ENCODE measurements at regions not wholly inside any gene's neighbourhood (a gene's known extent, or its start where the extent isn't known, plus 50 kb on each side); places are given as distances from the start of the nearest gene placed in this dataset.

DNA sequence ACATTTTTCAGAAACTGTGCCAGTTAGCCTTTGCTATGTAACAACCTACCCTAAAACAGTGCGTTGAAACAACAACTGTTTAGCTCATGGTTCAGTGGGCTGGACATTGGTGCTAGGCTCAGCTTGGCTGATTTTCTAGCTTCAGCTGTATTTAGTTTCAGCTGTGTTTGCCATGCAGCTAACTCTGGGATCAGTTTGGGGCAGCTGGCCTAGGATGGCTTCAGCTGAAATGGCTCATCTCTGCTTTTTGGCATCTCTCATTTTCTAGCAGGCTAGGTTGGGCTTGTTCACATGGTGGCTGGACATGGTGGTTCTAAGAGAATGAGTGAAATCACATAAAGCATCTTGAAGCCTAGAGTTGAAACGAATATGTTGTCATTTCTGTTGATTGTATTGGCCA is 464.2 kb downstream of the QKI start:
- dilution Hi-C loops (cut with HindIII; ENCODE audit: low sequenced_read_pairs, unreplicated experiment): no loop called here
- Histone ChIP-seq H3K9me3 (ENCODE audit: control insufficient read depth, insufficient read depth, low read length) (no peaks in the 10 kb centered on the region), H3K4me2 (ENCODE audit: low read depth, low read length) (no peak overlapping the region), H3K14ac (replicated peaks; ENCODE audit: low read depth, low read length) (no peak overlapping the region), H2AK5ac (ENCODE audit: low read depth, low read length) (no peak overlapping the region), H2BK120ac (ENCODE audit: low read depth, low read length) (no peak overlapping the region), H2AK9ac (replicated peaks; ENCODE audit: low read depth, low read length, poor library complexity) (no peak overlapping the region), H3K27ac (ENCODE audit: insufficient read depth, low read length) (no peak overlapping the region), H3K56ac (ENCODE audit: extremely low read depth, insufficient read depth, low read length) (no peak overlapping the region), H3K4me3 (ENCODE audit: insufficient read depth, low read depth, low read length) (no peak overlapping the region), H3K18ac (ENCODE audit: low read depth, low read length) (no peak overlapping the region), H4K20me1 (ENCODE audit: insufficient read depth, low read length) (no peaks in the 10 kb centered on the region), H3K79me1 (ENCODE audit: low read depth in 1 of 2, low read length in 2 of 2) (no peaks in the 10 kb centered on the region), H3K23ac (ENCODE audit: low read depth, low read length) (no peak overlapping the region), H2BK5ac (ENCODE audit: low read depth, low read length, poor library complexity, severe bottlenecking) (no peak overlapping the region), H2BK15ac (ENCODE audit: low read depth, low read length) (no peak overlapping the region), H3K9me1 (ENCODE audit: insufficient read depth, low read length) (no peaks in the 10 kb centered on the region), H2BK20ac (ENCODE audit: low read depth, low read length) (no peak overlapping the region), H3K36me3 (ENCODE audit: control insufficient read depth, insufficient read depth, low read length) (no peaks in the 10 kb centered on the region), H4K91ac (ENCODE audit: insufficient read depth, low read depth, low read length) (no peak overlapping the region), H4K8ac (ENCODE audit: low read depth in 2 of 2, low read length in 2 of 2) (no peak overlapping the region), H3K4me1 (ENCODE audit: control insufficient read depth, insufficient read depth, low read length) (peaks cover 3% of the 10 kb centered on the region), H3K27me3 (ENCODE audit: control insufficient read depth, insufficient read depth, low read length) (no peaks in the 10 kb centered on the region), H4K5ac (ENCODE audit: low read depth, low read length) (no peak overlapping the region), H3K4ac (ENCODE audit: low read depth, low read length) (no peak overlapping the region), H3K9ac (ENCODE audit: low read depth, low read length) (no peak overlapping the region), H2AFZ (replicated peaks; ENCODE audit: low read length, poor library complexity) (no peak overlapping the region)
- in situ Hi-C loops (cut with MboI; ENCODE audit: low sequenced_read_pairs): no loop called here
- no TSS peak for BruUV-seq (replicated peaks)
- CTCF ChIA-PET: no interaction called here
- DNase-seq: no peak
- POLR2A ChIA-PET (ENCODE audit: unreplicated experiment): interaction anchor here (0.6 kb wide), 1 partner anchor 443 kb away, joined by 4 read pairs; no protein-coding TSS in a partner anchor
- WGBS, 2 experiments (ENCODE audit: extremely low coverage in 2 of 2, insufficient read length in 1 of 2): 100% methylated on average over 1 of the region's 2 CpGs; no CpG with 5 or more reads in 1 of the 2 experiments
- intact Hi-C loops (cut with micrococcal nuclease): no loop called here
- TF ChIP-seq, protein P1, sequence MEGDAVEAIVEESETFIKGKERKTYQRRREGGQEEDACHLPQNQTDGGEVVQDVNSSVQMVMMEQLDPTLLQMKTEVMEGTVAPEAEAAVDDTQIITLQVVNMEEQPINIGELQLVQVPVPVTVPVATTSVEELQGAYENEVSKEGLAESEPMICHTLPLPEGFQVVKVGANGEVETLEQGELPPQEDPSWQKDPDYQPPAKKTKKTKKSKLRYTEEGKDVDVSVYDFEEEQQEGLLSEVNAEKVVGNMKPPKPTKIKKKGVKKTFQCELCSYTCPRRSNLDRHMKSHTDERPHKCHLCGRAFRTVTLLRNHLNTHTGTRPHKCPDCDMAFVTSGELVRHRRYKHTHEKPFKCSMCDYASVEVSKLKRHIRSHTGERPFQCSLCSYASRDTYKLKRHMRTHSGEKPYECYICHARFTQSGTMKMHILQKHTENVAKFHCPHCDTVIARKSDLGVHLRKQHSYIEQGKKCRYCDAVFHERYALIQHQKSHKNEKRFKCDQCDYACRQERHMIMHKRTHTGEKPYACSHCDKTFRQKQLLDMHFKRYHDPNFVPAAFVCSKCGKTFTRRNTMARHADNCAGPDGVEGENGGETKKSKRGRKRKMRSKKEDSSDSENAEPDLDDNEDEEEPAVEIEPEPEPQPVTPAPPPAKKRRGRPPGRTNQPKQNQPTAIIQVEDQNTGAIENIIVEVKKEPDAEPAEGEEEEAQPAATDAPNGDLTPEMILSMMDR (conservative IDR thresholded peaks at IDR 0.05; ENCODE audit: low read depth, low read length): no peak
- TF ChIP-seq CEBPB (IDR thresholded peaks at IDR 0.05; ENCODE audit: low read depth, low read length) (no peak), FOS (IDR thresholded peaks at IDR 0.05; ENCODE audit: low read depth, low read length) (no peak), RFX5 (IDR thresholded peaks at IDR 0.05; ENCODE audit: low read depth, low read length) (no peak), MAZ (IDR thresholded peaks at IDR 0.05; ENCODE audit: borderline replicate concordance, low read depth, low read length) (no peak), BHLHE40 (IDR thresholded peaks at IDR 0.05; ENCODE audit: low read depth, low read length) (no peak), MAFK (IDR thresholded peaks at IDR 0.05; ENCODE audit: low read depth, low read length) (no peak), NFE2L2 (IDR thresholded peaks at IDR 0.05; ENCODE audit: low read depth, low read length) (no peak), SMC3 (IDR thresholded peaks at IDR 0.05; ENCODE audit: low read depth, low read length) (no peak), MXI1 (IDR thresholded peaks at IDR 0.05; ENCODE audit: borderline replicate concordance, low read depth, low read length) (no peak), RAD21 (IDR thresholded peaks at IDR 0.05; ENCODE audit: low read length) (no peak), RCOR1 (IDR thresholded peaks at IDR 0.05; ENCODE audit: insufficient replicate concordance, low read length) (no peak), CHD1 (IDR thresholded peaks at IDR 0.05; ENCODE audit: low read depth, low read length) (no peak)
- TF ChIP-seq, protein P2, sequence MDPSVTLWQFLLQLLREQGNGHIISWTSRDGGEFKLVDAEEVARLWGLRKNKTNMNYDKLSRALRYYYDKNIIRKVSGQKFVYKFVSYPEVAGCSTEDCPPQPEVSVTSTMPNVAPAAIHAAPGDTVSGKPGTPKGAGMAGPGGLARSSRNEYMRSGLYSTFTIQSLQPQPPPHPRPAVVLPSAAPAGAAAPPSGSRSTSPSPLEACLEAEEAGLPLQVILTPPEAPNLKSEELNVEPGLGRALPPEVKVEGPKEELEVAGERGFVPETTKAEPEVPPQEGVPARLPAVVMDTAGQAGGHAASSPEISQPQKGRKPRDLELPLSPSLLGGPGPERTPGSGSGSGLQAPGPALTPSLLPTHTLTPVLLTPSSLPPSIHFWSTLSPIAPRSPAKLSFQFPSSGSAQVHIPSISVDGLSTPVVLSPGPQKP (IDR thresholded peaks at IDR 0.05; ENCODE audit: borderline replicate concordance, low read depth, low read length): no peak
- TF ChIP-seq, protein P3, sequence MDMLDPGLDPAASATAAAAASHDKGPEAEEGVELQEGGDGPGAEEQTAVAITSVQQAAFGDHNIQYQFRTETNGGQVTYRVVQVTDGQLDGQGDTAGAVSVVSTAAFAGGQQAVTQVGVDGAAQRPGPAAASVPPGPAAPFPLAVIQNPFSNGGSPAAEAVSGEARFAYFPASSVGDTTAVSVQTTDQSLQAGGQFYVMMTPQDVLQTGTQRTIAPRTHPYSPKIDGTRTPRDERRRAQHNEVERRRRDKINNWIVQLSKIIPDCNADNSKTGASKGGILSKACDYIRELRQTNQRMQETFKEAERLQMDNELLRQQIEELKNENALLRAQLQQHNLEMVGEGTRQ (IDR thresholded peaks at IDR 0.05; ENCODE audit: low read depth, low read length): no peak
- no peak for ATAC-seq (ENCODE audit: low read depth)

Measured in IMR-90 (cell line).